ENCODE measurements at regions not wholly inside any gene's neighbourhood (a gene's known extent, or its start where the extent isn't known, plus 50 kb on each side); places are given as distances from the start of the nearest gene placed in this dataset.

DNA sequence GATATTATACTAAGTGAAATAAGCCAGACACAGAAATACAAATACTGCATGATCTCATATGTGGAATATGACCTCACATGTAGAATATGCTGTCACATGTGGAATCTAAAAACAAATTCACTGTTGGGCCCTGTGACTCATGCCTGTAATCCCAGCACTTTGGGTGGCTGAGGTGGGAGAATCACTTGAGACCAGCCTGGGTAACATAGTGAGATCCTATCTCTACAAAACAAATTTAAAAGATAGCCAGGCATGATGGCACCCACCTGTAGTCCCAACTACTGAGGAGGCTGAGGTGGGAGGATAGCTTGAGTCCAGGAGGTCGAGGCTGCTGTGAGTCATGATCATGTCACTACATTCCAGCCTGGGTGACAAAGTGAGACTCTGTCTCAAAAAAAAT, 160.3 kb downstream of the PTEN start:
- in situ Hi-C loops (cut with MboI; ENCODE audit: low pct_unique_long_range_greater_than_20kb, low sequenced_read_pairs) = no loop called here
- no peak for DNase-seq

- DNase-seq = no peak
- in situ Hi-C loops (cut with MboI; ENCODE audit: low pct_unique_long_range_greater_than_20kb, low sequenced_read_pairs) = no loop called here
These were observed 162.6 kb downstream of the PTEN start for GRCh38 chr10:88026031-88026430.

GRCh38 chr10:88027570-88027969, 164.1 kb downstream of the PTEN start:
- peak; percentile 73 for DNase-seq
- in situ Hi-C loops (cut with MboI; ENCODE audit: low pct_unique_long_range_greater_than_20kb, low sequenced_read_pairs) = no loop called here

DNA sequence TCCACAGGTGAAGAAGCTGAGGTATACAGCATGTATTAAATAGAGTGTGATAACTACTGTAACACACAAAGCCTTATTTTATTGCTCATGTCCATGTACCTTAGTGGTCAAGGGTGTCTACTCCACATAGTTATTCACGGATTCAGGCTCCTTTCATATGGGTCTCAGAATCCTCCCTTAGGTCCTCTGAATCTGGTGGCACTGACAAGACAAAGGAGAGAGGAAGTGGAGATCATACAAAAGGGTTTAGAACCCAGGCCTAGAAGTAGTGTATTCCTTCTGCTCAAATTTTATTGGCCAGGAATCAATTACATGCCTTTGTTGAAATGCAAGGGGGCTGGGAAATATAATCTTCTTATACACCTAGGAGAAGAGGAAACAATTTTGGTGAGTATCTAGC, 164.6 kb downstream of the PTEN start:
- in situ Hi-C loops (cut with MboI; ENCODE audit: low pct_unique_long_range_greater_than_20kb, low sequenced_read_pairs) = no loop called here
- DNase-seq = no peak

DNA sequence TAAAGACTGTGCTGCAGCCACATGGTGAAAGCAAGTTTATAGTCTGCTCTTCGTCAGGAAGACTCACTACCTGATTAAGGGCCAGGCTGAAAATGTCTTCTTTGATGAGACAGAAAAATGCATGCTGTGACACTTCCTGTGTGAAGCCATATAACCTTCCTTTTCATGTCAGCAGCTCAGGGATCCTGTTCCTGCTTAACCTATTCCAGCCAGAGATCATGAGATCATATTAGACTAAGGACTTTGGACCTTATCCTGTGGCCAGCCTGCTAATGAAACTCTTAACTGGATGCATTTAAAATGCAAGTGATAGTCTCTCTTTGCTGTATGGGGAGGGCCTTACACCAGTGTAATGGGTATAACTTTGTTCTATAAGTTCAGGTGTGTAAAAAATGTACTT, 165.2 kb downstream of the PTEN start:
- in situ Hi-C loops (cut with MboI; ENCODE audit: low pct_unique_long_range_greater_than_20kb, low sequenced_read_pairs) = no loop called here
- DNase-seq = no peak

DNA sequence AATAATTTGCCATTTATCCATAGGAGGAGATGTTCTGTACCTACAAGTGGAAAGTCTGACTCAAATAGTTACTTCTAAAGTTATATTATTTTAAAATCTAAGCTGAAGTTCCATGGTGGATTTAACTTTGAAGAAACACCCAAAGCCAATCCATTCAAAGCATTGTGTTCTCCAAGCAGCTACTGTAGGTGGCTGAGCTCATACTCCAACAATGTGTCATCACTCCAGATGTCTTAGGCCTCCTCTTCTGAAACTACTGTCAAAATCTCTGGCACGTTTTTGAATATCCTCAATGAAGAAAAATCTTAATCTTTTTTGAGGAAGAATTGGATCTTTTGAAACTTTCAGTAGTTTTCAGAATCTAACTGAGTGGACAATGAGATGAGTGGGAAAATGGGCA, 169.1 kb downstream of the PTEN start:
- DNase-seq = no peak
- in situ Hi-C loops (cut with MboI; ENCODE audit: low pct_unique_long_range_greater_than_20kb, low sequenced_read_pairs) = no loop called here

DNA sequence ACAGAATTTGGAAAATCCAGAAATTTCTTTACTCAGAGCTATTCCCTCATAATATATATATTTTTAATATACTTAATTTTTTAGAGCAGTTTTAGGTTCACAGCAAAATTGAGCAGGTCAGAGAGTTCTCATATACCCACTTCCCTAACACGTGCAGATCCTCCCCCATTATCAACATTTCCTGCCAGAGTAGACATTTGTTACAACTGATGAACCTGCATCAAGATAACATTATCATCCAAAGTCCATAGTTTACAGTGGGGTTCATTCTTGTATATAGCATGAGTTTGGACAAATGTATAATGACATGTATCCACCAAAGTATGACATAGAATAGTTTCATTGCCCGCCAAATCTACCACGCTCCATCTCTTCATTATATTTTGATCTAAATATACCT, 170.0 kb downstream of the PTEN start:
- in situ Hi-C loops (cut with MboI; ENCODE audit: low pct_unique_long_range_greater_than_20kb, low sequenced_read_pairs) = no loop called here
- no peak for DNase-seq

DNA sequence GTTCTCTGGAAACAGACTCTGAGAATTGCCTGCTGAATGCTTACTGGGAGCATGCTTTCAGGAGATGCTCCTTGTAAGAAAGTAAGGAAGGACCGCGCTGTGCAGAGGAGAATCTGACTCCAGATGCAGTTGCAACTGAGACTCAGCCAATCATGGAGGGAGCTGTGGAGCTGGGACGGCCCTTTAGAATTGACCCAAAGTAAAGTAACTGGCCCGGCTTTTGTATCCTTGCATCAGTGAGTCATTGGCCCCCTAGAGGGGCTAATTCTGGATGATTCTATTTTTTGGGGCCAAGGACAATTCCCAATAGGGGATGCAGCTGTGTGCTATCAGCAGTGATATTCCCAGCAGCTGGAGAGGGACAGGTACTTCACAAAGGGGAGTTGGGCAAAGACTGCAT, 170.4 kb downstream of the PTEN start:
- in situ Hi-C loops (cut with MboI; ENCODE audit: low pct_unique_long_range_greater_than_20kb, low sequenced_read_pairs) = no loop called here
- no peak for DNase-seq

GRCh38 chr10:88036126-88036525, 172.7 kb downstream of the PTEN start:
- DNase-seq = no peak
- in situ Hi-C loops (cut with MboI; ENCODE audit: low pct_unique_long_range_greater_than_20kb, low sequenced_read_pairs) = no loop called here

DNA sequence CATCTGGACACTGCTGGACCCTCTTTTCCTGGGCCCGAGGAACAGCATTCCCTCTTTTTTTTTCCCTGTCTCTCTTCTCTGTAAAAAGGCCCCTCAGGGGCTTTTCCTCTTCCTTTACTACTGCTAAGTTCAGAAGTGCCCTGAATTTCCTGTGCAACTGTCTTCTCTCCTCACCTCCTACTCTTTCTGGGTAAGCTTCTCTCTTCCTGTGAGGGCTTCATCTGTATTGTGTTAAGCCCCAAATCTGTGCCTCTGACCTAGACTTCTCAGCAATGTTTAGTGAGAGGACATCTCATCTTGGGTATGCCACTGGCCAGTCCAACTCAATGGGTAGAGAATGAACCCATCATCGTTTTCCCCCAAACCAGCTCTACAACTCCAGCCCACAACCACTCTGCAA, 174.2 kb downstream of the PTEN start:
- in situ Hi-C loops (cut with MboI; ENCODE audit: low pct_unique_long_range_greater_than_20kb, low sequenced_read_pairs) = no loop called here

GRCh38 chr10:88038268-88038667, 174.8 kb downstream of the PTEN start:
- in situ Hi-C loops (cut with MboI; ENCODE audit: low pct_unique_long_range_greater_than_20kb, low sequenced_read_pairs) = no loop called here
- peak; percentile 56 for DNase-seq

More for the DNA sequence above, 174.2 kb downstream of the PTEN start:
- DNase-seq = no peak

DNA sequence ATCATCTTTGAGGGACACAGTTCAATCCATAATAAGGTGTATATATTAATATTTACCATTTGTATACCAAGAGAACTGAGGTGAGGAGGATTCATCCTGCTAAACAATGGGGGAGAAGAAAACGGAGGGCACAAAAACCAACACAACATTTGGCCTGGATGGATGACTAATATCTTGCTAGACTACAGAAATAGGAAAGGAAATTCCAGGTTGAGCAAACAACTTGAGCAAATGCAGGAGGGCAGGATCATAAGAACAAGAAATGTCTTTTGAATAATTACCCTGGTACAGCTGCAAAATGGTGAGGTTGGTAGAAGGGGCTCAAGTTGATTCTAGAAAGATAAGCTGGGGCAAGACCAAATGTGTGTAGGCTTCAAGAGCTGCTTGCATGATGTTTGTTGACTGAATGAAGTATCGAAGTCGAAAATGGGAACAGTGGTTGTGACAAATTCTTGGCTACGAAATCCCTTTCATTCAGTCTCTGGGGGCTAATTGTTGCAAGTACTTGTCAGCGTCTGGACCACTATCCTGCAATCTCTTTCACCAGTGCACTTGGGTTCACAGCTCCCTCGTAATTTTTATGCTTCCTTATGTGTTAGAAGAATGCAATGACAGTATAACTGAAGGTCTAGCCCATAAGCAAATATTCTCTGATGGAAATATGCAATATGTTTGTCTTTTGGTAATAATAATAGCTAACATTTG, 176.2 kb downstream of the PTEN start:
- in situ Hi-C loops (cut with MboI; ENCODE audit: low pct_unique_long_range_greater_than_20kb, low sequenced_read_pairs) = no loop called here
- no peak for DNase-seq

DNA sequence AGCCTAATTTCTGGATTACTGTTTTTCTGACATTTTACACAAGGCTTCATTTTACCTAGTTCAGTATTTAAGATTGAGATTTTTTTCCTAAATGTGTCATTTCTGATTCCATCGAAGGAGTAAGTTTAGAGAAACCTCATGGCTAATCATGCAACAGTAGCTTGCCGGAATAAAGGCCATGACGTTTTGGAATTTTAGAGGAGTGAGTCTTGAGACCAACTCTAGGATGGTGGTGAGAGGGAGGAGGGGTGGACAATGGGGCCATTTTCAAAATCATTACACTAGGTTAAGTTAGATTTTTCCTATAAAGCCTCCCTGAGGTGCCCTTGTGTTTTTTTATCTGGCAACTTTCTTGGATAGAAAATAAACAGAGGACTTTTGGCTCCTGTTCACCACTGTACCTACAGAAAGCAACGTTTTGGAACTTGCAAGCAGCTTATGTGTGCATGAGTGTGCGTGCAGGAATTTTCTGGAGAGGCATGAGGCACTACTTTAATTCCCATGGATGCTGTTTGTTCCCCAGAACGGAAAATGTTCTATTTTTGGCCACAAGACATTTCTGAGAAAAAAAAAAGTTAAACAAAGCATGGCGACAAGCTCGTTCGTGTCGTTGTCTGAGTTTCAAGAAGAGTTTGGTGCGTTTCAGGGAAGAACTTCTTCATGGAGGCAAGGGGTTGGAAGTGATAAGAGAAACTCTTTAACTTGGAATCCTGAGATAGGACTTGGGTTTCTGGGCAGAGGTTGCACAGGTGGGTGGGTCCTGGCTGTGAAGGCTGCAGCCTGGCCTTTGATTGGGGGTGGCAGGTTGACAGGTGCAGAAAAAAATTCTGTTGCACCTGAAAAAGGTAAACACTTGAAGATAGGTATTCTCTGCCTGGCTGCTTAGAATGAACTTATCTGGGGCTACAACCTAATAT, 178.1 kb downstream of the PTEN start:
- in situ Hi-C loops (cut with MboI; ENCODE audit: low pct_unique_long_range_greater_than_20kb, low sequenced_read_pairs) = no loop called here
- no peak for DNase-seq

DNA sequence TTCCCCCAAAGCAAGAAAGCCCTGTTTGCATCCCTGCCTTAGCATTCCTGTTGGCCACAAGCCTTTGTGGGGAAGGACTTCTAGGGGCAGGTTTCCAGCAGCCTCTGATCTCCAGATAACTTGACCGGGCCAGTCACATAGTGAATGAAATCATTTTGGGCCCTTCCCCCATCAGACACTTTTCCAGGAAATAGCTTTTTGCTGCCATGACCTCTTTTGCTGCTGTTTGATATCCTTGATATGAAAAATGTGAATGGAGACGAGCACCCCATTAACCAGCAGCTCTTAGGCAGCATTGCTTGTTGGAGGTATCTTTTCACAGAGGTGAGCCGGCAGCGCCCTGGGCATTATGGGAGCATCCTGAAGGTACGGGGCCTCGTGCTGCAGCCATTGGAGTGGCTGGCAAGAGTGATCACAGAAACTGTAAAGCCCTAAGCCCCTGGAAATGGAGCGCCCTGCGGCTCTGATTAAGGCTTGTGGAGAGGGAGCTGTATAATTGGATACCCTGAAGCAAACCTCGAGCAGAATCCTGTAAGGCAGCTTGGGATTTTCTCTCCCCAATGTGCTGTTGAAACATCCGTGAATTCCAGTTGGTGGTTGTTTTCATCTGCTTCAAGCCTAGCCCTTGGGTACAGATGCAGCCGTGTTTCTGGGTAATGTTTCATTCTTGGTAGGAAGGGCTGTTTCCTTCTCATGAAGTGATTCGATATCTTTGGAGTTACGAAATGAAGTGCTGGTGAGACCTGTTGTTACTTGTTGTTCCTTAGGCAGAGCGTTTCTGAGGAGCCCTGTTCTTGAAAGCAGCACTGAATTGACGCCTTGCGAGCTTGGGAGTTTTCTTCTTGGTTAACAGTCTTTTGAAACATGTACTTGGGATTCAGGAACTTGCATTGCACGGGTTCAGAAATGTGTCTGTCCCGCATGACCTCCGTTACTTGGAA, 179.0 kb downstream of the PTEN start:
- in situ Hi-C loops (cut with MboI; ENCODE audit: low pct_unique_long_range_greater_than_20kb, low sequenced_read_pairs) = no loop called here
- DNase-seq = no peak

- no peak for DNase-seq
These were observed 181.7 kb downstream of the PTEN start for GRCh38 chr10:88045096-88045495.

DNA sequence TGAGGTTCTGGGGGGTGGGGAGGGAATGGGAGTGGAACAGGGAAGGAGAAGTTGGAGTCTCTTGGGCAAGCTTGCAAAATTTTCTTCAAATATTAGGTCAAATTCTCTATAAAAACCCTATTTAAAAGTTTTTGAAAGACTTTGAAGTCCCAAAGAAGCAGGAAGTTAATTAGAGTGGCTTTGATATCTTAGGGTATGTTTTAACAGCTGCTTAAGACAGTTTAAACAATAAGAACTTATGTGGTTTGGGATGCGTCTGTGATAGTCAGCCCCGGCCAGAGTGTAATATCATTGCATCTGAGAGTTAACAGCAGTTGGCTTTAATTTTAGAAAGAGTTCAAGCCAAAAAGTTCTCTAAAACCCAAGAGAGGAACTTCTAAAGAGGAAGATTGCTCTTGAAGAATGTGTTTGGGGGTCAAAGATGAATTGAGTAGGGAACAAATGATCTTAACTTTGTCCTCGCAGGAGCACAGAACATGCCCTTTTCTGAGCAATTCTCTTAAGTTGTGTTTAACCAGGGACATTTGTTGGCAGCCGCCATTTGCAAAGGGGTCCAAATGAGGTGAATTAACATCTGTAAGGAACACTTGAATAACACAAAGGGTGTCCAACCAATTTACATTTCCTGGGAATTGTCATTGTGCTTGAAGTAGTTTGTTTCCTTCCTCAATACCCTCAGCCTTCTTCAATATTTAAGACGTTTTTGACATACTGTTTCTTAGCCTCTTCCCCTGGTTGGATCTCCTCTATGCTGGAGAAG, 182.4 kb downstream of the PTEN start:
- in situ Hi-C loops (cut with MboI; ENCODE audit: low pct_unique_long_range_greater_than_20kb, low sequenced_read_pairs) = no loop called here
- peak; percentile 78 for DNase-seq

More at GRCh38 chr10:88045096-88045495, 181.7 kb downstream of the PTEN start:
- in situ Hi-C loops (cut with MboI; ENCODE audit: low pct_unique_long_range_greater_than_20kb, low sequenced_read_pairs) = no loop called here

DNA sequence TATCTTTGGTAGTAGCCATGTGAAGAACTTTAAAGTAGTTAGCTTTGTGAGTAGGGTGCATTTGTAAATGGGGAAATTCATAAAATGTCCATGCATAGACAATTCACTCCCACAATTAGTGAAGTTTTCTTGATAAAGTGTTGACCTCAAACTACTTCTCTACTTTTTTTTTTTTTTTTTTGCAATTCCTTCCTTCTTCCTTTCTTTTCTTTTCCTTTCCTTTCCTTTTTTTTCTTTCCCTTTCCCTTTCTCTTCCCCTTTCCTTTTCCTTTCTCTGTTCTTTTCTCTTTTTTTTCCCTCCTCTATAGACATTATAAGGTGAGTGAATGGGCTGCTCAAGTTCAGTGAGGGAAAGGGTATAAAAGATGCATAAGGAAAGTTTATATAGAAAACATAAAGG, 184.2 kb downstream of the PTEN start:
- in situ Hi-C loops (cut with MboI; ENCODE audit: low pct_unique_long_range_greater_than_20kb, low sequenced_read_pairs) = no loop called here
- no peak for DNase-seq

DNA sequence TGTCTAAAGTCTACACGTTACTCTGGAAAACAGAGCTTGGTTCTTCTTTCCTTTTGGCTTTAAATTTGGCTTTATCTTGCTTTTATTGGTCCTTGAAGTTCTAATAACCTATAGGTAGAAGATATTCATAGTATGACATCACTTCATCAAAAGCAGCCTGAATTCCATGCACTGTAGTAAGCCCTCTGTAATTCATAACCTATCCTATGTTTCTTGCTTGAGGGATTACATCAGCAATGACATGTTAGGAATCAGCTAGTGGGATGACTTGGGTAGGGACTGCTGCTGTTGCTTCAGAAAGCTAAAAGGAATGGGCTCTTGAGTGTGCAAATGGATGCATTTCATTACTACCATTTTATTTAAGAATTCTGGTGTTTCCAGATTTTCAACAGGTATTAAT, 184.9 kb downstream of the PTEN start:
- no peak for DNase-seq

GRCh38 chr10:88049204-88049603, 185.8 kb downstream of the PTEN start:
- no peak for DNase-seq

More for the DNA sequence above, 184.9 kb downstream of the PTEN start:
- in situ Hi-C loops (cut with MboI; ENCODE audit: low pct_unique_long_range_greater_than_20kb, low sequenced_read_pairs) = no loop called here

More at GRCh38 chr10:88049204-88049603, 185.8 kb downstream of the PTEN start:
- in situ Hi-C loops (cut with MboI; ENCODE audit: low pct_unique_long_range_greater_than_20kb, low sequenced_read_pairs) = no loop called here
